Sciatic nerve (tissue), 2 donors: ENCODE measurements at regions not wholly inside any gene's neighbourhood (a gene's known extent, or its start where the extent isn't known, plus 50 kb on each side); places are given as distances from the start of the nearest gene placed in this dataset.
A peak's percentile ranks its signal among the peaks of the same experiment; 100 is the strongest.
"Not testable (repeated sequence)": the region's sequence is repeated elsewhere in the genome, so short reads cannot be mapped to it uniquely, and the experiment has no call there.

Source experiments
- ATAC-seq: fragments of 200-7000 bp; cut with Tn5 transposase; one replicate; pipeline ENCODE4 v1.9.1; 2020; ENCODE audit warnings: mild to moderate bottlenecking, moderate library complexity
- DNase-seq: peaks from one replicate; pipeline ENCODE4 v3.0.0-alpha.2; 2020; ENCODE audit warnings: low spot score
- intact Hi-C: fragments of 100-400 bp; cut with DNase I; formaldehyde crosslinking; loops from one replicate; pipeline ENCODE4 v1.14.2; 2022
- donor health status: DM: no; HTN: no; CAD: no.
- donor health status: DM: no; HTN: no; CAD: no.

DNA sequence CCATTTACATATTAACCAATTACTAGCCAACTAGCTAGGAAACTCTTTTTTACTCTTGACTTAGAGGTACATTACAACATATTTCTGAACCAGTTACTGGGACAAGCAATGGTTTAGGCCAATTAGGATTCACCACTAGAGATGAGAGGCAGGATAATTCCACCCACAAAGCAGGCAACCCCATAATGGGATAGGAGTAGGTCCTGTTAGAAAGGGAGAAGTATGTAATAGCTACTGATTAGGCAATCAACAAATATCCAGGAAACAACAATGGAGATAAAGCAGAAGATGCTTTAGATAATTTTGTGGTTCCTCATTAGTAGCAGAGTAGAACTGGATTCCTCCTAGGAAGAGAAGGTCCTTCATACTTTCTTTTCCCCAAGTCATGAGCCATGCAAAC, 173.8 kb upstream of the GLRA2 start:
- intact Hi-C loops = no loop called here
- DNase-seq = no peak
- ATAC-seq = no peak

DNA sequence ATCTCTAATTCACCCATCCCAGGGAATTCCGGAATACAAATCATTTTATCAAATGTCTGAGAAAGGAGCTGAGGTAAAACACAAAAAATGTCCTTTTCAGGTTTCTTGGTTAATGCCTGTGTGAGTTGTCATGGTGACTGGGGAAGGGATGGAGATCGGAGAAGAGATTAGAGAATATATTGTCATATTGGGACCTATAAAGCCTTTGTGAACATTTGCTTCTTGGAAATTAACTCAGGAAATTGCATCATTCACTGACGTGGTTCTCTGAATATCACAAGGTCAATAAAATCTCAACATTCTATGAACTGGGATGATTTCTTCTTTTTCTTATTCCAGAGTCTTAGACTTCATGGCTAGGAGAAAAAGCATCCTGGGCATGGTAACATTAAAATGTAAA, 174.8 kb upstream of the GLRA2 start:
- DNase-seq = no peak
- ATAC-seq = peak; percentile 62
- intact Hi-C loops = no loop called here

DNA sequence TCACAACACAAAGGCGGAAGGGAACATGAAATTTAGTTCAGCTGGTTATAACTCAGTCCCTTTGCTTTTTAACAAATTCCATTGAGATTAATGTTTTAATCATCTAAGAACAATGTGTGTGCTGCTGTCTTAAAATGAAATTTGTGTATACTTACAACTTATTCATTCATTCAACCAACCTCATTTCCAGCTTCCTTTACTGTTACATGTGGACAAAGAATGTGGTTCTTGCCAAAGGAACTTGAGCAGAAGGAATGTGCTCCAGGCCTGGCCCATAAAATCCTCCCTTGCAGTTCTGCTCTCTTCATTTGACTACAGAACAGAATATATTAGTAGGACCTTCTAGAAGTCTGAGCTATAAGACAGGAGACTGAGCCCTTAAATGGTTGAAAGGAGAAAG, 176.8 kb upstream of the GLRA2 start:
- intact Hi-C loops = no loop called here
- DNase-seq (no peak), ATAC-seq (no peak)

DNA sequence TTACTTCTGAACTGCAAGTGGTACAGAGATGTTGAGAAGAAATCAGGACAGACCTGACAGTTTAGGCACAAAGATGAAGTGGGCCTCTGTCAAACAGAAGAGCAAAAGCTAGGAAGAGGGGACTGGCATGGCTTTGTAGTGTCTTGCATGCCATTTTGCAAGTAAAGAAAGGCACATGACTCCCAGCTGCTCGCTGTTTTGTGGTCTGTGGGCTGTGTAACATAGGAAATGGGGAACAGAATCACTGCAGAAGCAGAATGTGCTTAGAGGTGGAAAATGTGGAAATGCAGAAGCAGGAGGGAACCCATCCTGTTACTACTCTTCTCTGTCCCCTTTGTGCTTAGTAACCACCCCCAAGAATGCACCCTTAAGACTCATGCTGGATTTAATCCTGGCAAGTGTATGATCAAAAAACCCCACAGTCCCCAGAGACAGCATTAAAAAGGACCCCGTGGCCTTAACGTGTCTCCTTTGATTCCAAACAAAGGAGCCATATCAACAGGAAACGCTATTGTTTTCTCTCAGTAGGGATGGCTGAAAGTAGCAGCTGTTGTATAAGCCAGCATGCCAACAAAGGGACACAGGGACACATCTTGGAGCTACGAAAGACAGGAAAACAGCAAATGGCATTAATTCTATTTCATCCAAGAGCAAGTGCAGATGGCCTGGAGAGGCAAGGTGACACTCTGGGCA, 177.6 kb upstream of the GLRA2 start:
- no peak for ATAC-seq
- no peak for DNase-seq

DNA sequence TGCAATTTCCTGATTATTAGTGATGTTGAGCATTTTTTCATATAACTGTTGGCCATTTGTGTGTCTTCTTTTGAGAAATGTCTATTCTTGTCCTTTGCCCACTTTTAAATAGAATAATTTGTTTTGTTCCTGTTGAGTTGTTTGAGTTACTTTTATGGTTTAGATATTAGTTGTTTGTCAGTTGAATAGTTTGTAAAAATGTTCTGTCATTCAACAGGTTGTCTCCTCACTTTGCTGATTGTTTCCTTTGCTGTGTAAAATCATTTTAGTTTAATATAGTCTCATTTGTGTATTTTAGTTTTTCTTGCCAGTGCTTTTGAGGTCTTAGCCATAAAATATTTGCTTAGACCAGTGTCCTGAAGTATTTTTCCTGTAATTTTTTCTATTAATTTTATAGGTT, 181.8 kb upstream of the GLRA2 start:
- DNase-seq (no peak), ATAC-seq (no peak)
- intact Hi-C loops = no loop called here

More for the DNA sequence above, 177.6 kb upstream of the GLRA2 start:
- intact Hi-C loops = no loop called here

GRCh38 chrX:14344172-14344940, 185.0 kb upstream of the GLRA2 start:
- intact Hi-C loops = no loop called here
- DNase-seq = no peak
- ATAC-seq = no peak

GRCh38 chrX:14309431-14309830, 219.9 kb upstream of the GLRA2 start:
- DNase-seq (no peak), ATAC-seq (no peak)
- intact Hi-C loops = no loop called here

DNA sequence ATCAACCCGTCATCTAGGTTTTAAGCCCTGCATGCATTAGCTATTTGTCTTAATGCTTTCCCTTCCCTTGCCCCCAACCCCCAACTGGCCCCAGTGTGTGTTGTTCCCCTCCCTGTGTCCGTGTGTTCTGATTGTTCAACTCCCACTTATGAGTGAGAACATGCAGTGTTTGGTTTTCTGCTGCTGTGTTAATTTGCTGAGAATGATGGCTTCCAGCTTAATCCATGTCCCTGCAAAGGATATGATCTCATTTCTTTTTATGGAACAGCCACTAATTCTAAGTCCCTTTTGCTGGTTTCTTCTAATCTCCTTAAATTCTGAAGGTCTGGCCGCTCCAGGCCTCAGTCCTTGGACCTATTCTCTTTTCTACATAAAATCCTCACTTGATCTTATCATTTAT, 220.4 kb upstream of the GLRA2 start:
- ATAC-seq, intact Hi-C loops, DNase-seq: not testable (repeated sequence)

DNA sequence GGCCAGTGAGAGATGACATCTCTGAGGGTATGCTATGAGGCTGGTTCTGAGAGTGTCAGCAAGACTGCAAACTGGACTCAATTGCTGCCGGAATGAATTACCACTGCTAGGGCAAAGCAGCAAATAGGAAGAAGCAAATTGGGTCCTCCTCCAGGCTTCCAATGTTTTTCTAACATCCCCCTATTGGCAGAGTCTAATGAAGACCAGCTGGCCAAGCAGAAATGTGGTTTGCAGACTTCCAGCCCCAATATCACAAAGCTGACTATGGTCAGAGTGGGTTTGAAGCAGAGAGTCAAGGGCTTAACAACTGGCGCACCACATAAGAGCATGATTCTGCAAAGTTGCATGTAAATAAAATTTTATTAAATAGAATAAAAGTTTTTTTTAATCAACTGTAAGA, 225.4 kb upstream of the GLRA2 start:
- DNase-seq (no peak), ATAC-seq (no peak)
- intact Hi-C loops = no loop called here

DNA sequence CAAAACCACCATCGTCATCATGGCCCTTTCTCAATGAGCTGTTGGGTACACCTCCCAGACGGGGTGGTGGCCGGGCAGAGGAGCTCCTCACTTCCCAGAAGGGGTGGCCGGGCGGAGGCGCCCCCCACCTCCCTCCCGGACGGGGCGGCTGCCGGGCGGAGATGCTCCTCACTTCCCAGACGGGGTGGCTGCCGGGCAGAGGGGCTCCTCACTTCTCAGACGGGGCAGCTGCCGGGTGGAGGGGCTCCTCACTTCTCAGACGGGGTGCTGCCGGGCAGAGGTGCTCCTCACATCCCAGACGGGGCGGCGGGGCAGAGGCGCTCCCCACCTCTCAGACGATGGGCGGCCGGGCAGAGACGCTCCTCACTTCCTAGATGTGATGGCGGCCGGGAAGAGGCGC, 226.8 kb upstream of the GLRA2 start:
- ATAC-seq, DNase-seq, intact Hi-C loops: not testable (repeated sequence)

DNA sequence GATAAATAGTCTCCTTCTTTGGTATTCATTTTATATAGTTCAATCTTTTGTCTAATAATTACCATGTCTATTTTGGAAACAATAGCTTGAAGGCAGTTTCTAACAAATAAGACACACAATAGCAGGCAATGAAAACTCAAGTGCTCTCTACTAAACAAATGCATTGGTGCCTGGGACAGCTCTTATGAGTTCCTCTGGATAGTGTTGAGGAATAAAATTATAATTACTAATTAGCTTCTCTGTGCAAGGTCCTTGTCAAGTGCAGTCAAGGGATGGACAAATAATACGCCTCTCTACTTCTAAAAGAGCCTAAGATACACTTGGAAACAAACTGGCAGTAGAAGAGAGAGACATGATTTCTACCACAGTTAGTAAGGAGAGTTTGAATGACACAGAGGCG, 229.0 kb upstream of the GLRA2 start:
- intact Hi-C loops = no loop called here
- no peak for DNase-seq
- no peak for ATAC-seq

DNA sequence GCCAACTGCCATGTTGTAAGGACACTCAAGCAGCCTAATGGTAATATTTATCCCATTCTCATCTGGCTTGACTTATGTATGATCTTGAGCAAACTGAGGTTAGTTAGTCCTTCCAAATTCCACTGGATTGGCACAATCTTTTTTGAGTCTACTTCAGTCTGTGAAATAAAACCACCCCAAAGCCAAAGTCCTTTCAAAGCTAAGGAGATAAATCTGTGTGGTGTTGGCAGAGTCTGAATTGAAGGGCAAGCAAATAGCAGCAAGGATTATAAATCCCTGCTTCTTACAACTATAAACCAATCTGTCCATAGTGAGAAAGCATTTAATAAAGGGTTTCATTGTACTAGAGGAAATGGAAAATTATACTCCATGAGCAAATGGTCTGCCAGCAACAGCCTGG, 233.9 kb upstream of the GLRA2 start:
- ATAC-seq = no peak
- intact Hi-C loops = no loop called here

GRCh38 chrX:14291666-14292500, 237.5 kb upstream of the GLRA2 start:
- DNase-seq = no peak
- ATAC-seq = no peak

More for the DNA sequence above, 233.9 kb upstream of the GLRA2 start:
- DNase-seq = no peak

DNA sequence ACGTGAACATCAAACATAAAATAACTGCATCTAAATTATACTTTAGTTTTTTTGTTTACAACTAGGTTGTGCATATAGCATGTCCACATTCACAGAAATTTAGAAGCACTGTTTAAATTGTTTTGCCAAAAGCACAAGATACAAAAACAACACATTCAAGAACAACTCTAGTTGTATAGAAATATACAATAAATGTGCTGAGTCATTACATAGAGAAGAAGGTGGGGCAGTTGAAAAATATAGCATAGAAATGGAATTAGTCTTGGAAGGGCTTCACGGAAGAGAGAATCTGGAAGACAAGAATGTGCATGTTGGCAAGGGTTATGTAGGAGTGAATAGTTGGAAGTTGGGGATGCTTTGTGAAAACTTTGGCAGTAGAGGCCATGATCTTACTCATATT, 239.0 kb upstream of the GLRA2 start:
- ATAC-seq (no peak), DNase-seq (no peak)
- intact Hi-C loops = no loop called here

More at GRCh38 chrX:14291666-14292500, 237.5 kb upstream of the GLRA2 start:
- intact Hi-C loops = no loop called here

DNA sequence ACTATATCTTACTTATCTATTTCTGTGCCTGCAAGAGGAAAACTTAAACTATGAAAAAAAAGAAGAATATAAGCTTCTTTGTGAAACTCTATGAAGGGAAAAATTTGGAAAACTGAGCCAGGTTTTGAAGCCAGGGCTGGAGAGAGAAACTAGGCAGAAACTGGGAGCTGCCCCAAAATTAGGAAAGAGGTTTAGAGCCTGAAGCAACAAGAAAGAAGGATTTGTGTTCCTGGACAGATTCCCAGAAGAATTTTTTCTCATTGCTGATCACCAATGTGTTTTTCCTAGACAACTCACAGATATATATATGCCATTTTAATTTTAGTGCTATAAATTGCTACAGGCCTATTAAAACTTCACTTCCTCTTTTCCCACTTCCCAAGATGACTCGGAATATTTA, 245.0 kb upstream of the GEMIN8 start:
- intact Hi-C loops = no loop called here
- DNase-seq (no peak), ATAC-seq (no peak)

DNA sequence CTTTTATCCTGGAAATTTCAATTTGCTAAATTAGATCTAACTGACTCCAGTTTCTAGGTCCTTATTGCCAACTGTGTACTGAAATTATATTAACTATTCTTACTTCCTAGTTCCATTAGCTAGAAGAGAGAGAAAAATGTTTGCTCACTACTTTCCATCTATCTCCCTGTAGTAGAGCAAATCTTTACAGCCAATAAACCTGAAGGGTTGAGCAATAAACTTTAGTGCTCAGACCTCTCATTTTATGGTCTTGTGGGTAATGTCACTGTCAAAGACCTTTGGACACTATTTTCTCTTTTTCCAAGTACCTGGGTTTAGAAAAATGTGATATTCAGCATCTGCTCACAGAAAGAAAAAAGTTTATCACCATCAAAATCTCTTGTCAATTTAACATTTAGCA, 237.5 kb upstream of the GEMIN8 start:
- intact Hi-C loops = no loop called here
- DNase-seq = no peak
- no peak for ATAC-seq

- no peak for ATAC-seq
- no peak for DNase-seq
- intact Hi-C loops = no loop called here
Observed at GRCh38 chrX:14266705-14267104, 237.0 kb upstream of the GEMIN8 start.

DNA sequence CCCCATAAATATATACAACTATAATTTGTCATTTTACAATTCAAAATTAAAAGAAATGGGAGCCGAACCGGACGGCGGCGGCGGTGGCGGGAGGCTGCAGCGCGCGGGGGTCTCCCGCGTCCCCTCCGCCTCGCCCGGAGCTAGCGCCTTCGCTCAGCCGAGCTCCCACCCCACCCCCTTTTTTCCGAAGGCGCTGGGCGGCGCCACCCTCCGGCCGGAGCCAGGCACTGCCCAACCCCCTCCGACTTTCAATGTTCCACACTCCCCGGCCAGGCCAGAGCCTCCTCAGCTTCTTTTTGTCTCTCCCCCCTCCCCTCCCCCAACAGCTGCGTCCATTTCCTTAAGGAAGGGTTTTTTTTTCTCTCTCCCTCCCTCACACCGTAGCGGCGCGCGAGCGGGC, 214.1 kb upstream of the GEMIN8 start:
- DNase-seq = no peak
- intact Hi-C loops = no loop called here
- no peak for ATAC-seq

DNA sequence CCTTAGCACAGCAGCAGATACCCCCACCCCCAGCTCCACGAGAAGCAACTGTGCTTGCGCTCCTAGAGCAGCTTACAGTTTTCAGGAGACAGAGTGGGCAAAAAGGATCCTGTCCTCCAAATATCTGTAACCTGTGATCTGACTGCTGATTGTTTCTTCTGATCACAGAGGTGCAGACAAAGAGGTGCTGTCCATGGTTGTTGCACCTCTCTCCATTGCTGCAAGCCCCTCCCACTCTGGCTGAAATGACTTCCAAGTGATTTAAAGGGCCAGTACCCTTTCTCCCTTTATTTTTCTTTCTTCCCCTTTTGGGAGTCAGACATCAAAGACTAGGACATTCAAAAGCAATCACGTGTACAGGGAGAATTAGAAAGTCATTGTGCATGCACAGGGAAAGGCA, 205.3 kb upstream of the GEMIN8 start:
- intact Hi-C loops = no loop called here
- no peak for ATAC-seq
- no peak for DNase-seq

DNA sequence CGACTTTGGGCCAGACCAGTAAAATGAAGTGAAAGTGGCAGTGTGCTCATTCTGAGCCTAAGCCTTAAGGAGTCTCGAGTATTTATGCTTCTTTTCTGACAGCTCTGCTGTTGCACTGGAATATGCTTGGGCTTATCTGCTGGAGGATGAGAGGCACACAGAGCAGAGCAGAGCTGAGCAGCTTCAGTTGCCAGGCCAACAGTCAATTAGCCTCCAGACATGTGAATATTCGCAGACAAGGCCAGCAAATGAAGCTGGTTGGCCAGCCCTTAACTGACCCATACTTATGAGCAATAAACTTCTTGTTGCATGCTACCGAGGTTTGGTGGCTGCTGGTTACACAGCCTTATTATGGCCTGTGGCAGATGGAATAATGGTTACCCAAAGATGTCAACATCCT, 203.0 kb upstream of the GEMIN8 start:
- DNase-seq (no peak), ATAC-seq (no peak)
- intact Hi-C loops = no loop called here
